ENCODE measurements at regions not wholly inside any gene's neighbourhood (a gene's known extent, or its start where the extent isn't known, plus 50 kb on each side); places are given as distances from the start of the nearest gene placed in this dataset.

- TF ChIP-seq EZH2 (IDR thresholded peaks at IDR 0.05; ENCODE audit: borderline replicate concordance, insufficient read depth, low read depth, low read length, poor library complexity, severe bottlenecking), result no peak
- TF ChIP-seq CTCF (IDR thresholded peaks at IDR 0.05), result no peak
Observed at GRCh38 chr2:156064540-156064939, 268.0 kb downstream of the NR4A2 start.

All from B cell (primary cell).